GM23248 (cell line): ENCODE measurements at regions not wholly inside any gene's neighbourhood (a gene's known extent, or its start where the extent isn't known, plus 50 kb on each side); places are given as distances from the start of the nearest gene placed in this dataset.
"Not testable (repeated sequence)": the region's sequence is repeated elsewhere in the genome, so short reads cannot be mapped to it uniquely, and the experiment has no call there.

Experiments used
- EZH2 ChIP-seq: fragments of 200-600 bp; sonication (generic); IDR thresholded peaks from 2 replicates; pipeline ENCODE4 v1.6.1; 2018; ENCODE audit warnings: antibody characterized with exemption, mild to moderate bottlenecking; ENCODE audit not compliant: insufficient read depth, poor library complexity, severe bottlenecking
- EZH2phosphoT487 ChIP-seq: fragments of 200-600 bp; sonication (generic); IDR thresholded peaks from 2 replicates; pipeline ENCODE4 v1.6.1; 2018; ENCODE audit warnings: antibody characterized with exemption, moderate library complexity, mild to moderate bottlenecking, low read depth; ENCODE audit not compliant: insufficient read depth

DNA sequence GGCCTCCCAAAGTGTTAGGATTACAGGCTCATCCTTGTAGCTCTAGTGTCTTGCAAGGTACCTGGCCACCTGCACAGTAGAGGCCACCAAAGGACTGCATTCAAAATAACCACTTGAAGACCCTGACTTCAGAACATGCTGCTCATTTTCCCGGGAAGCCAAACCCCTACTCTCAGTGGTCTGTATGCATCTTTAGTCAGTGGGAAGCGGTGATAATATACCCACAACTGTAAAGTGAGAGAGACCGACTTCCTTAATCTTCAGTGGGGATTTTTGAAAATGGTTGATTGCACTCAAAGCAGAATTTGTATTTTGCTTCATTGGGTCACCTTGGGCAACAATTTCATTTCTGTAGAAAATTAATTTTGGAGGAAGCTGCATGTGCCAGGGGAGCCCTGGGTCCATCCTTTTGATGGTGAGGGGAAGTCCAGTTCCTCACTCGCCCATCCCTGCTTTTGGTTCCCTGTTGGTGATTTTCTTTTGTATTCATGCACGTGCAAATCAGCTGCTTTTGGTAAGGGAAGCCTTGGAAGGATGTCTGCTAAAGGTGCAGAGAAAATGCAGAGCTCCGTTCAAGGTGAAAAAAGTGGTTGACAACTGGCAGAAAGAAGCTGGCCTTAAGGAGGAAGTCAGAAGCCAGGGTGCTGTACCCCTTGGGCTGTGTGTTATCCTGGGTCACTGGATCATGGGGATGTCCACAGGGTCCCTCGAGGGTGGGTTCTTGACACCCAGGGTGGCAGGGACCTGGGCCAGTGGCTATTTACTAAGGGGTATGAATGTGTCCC lies 59.5 kb downstream of the NPIPB11 start:
- not testable (repeated sequence) for TF ChIP-seq EZH2, EZH2phosphoT487
